Activated naive CD4-positive, alpha-beta T cell treated with anti-CD3 and anti-CD28 coated beads, Interleukin-2, amount 10 ng/mL, durations not matched to agents 7 days and 5 days (primary cell): ENCODE measurements at regions not wholly inside any gene's neighbourhood (a gene's known extent, or its start where the extent isn't known, plus 50 kb on each side); places are given as distances from the start of the nearest gene placed in this dataset.

Experiments
- CTCF ChIA-PET: fragments of 350-600 bp; sonication (Branson Sonifier 250); formaldehyde crosslinking; loops from one replicate; lab custom pipeline; 2021; ENCODE audit warnings: antibody characterized with exemption; lab: Charles Lee
- DNase-seq: peaks from one replicate; pipeline ENCODE4 v3.0.0-alpha.2; 2020
- H3K27ac Mint-ChIP-seq: one replicate; pipeline ENCODE4 v1.8.0; 2021; ENCODE audit warnings: mild to moderate bottlenecking, moderate library complexity, mixed read lengths
- H3K27me3 Mint-ChIP-seq: one replicate; pipeline ENCODE4 v1.8.0; 2021; ENCODE audit warnings: mild to moderate bottlenecking, mixed read lengths
- H3K36me3 Mint-ChIP-seq: one replicate; pipeline ENCODE4 v1.8.0; 2021; ENCODE audit warnings: mixed read lengths
- H3K4me1 Mint-ChIP-seq: one replicate; pipeline ENCODE4 v1.8.0; 2021; ENCODE audit warnings: mixed read lengths
- H3K4me3 Mint-ChIP-seq: one replicate; pipeline ENCODE4 v1.8.0; 2021; ENCODE audit warnings: mild to moderate bottlenecking, moderate library complexity, mixed read lengths
- H3K9me3 Mint-ChIP-seq: one replicate; pipeline ENCODE4 v1.8.0; 2021; ENCODE audit warnings: mixed read lengths

DNA sequence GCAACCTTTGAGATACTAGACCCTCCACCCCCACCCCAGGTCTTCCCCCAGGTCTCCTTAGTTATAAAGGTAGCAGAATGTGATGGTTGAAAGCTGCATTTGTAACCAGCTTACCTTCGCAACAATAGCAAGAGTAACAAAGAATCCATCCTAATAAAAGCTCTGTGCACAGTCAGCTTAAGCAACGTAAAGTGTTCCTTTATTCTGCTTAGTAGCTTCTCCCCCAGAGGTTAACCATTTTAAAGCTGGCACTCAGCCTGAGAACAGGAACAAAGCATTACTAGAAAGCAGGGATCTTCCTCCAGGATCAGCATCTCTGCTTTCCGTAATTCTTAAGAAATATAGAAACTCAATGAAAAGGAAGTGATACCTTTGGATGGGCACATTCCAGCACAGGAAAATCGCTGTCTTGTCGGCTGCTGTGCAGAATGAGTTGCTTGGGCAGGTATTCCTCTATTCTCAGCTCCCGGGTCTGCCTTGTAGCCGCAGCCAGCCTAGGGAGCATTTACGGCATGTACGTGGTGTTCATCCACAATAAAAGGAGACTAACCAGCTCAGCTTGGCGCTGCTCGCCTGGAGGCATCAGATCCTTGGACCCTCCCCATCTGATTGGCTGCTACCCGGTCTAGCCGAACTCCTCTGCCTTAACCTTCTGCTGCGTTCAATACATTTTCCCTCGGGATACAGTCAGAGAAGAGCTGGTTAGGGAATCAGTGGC is 113.0 kb upstream of the TLR3 start:
- Mint-ChIP-seq H3K9me3 (no peaks in the 10 kb centered on the region), H3K27ac (no peak overlapping the region), H3K27me3 (no peaks in the 10 kb centered on the region), H3K4me3 (no peak overlapping the region), H3K4me1 (no peaks in the 10 kb centered on the region), H3K36me3 (no peaks in the 10 kb centered on the region)
- CTCF ChIA-PET, result no interaction called here
- no peak for DNase-seq

DNA sequence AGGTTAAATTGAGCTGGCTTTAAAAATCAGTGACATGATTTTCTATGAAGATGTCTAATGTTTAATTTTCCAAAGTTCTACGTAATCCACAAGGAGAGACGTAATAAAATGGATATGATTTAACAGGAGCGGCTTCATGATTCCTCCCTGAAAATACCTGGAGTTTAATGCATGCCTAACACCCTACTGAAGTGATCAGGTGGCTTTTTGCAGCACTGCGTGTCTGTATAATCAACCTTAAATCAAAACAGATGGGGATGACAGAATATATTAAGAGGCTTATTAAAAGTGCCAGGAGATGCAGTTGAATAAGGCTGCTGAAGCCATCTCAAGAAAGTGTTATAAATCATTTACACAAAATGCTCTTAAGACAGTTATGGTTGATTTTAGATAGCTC is 112.4 kb upstream of the TLR3 start:
- Mint-ChIP-seq H3K4me3 (no peak overlapping the region), H3K36me3 (no peaks in the 10 kb centered on the region), H3K27ac (no peak overlapping the region), H3K27me3 (no peaks in the 10 kb centered on the region), H3K9me3 (no peaks in the 10 kb centered on the region), H3K4me1 (no peaks in the 10 kb centered on the region)
- DNase-seq, result no peak
- CTCF ChIA-PET, result no interaction called here

GRCh38 chr4:185958094-185958747 is 110.7 kb upstream of the TLR3 start:
- H3K36me3 Mint-ChIP-seq, result no peaks in the 10 kb centered on the region
- CTCF ChIA-PET, result no interaction called here
- no peak overlapping the region for H3K27ac Mint-ChIP-seq
- no peaks in the 10 kb centered on the region for H3K9me3 Mint-ChIP-seq
- no peaks in the 10 kb centered on the region for H3K4me1 Mint-ChIP-seq
- H3K4me3 Mint-ChIP-seq, result no peak overlapping the region
- H3K27me3 Mint-ChIP-seq, result peaks cover 4% of the 10 kb centered on the region
- no peak for DNase-seq

GRCh38 chr4:185965426-185966384 is 103.3 kb upstream of the TLR3 start:
- Mint-ChIP-seq H3K27me3 (peaks cover 8% of the 10 kb centered on the region), H3K36me3 (no peaks in the 10 kb centered on the region), H3K9me3 (no peaks in the 10 kb centered on the region), H3K4me1 (no peaks in the 10 kb centered on the region), H3K27ac (no peak overlapping the region), H3K4me3 (no peak overlapping the region)
- no peak for DNase-seq
- CTCF ChIA-PET, result no interaction called here

DNA sequence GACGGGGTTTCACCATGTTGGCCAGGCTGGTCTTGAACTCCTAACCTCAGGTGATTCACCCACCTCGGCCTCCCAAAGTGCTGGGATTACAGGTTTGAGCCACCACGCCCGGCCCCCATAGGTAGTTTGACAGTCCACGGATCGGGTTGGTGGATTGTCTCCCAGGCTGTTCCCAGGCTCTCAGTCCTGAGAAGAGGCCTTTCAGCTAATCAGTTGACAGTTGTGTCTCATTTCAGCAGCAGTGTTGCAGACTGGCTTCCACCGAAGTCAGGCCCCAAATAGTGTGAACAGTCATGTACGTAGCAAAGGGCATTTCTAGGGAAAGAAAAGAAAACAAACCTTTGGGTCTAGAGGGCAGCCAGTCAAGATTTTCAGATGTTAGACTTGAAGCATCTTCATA is 102.4 kb upstream of the TLR3 start:
- no peak overlapping the region for H3K27ac Mint-ChIP-seq
- no peaks in the 10 kb centered on the region for H3K36me3 Mint-ChIP-seq
- no peak overlapping the region for H3K4me3 Mint-ChIP-seq
- CTCF ChIA-PET, result no interaction called here
- H3K4me1 Mint-ChIP-seq, result no peaks in the 10 kb centered on the region
- no peak for DNase-seq
- H3K27me3 Mint-ChIP-seq, result peaks cover 8% of the 10 kb centered on the region
- H3K9me3 Mint-ChIP-seq, result no peaks in the 10 kb centered on the region

GRCh38 chr4:185966997-185967775 is 101.8 kb upstream of the TLR3 start:
- no peaks in the 10 kb centered on the region for H3K4me1 Mint-ChIP-seq
- DNase-seq, result no peak
- CTCF ChIA-PET, result no interaction called here

DNA sequence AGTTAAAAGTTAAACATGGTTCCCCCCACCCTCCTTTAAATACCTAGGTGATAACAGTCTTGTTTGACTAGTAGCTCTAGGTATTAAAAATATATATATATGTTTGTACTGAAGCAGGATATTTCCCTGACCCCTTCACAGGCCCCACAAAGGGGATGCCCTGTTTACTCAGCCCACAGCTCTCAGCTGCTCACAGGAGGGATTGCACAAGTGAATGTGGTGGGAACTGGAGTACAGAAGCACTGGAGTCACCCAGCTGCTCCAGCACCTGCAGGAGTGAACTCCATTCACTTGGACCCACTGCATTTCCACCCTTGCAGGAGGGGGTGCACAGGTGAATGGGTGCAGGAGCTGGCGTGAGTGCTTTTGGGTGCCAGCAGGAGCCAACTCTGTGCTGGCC is 99.3 kb upstream of the TLR3 start:
- Mint-ChIP-seq H3K9me3 (no peaks in the 10 kb centered on the region), H3K27ac (no peak overlapping the region), H3K36me3 (no peaks in the 10 kb centered on the region), H3K4me3 (no peak overlapping the region), H3K4me1 (no peaks in the 10 kb centered on the region), H3K27me3 (peaks cover 4% of the 10 kb centered on the region)
- CTCF ChIA-PET, result no interaction called here
- no peak for DNase-seq

More at GRCh38 chr4:185966997-185967775, 101.8 kb upstream of the TLR3 start:
- no peaks in the 10 kb centered on the region for H3K9me3 Mint-ChIP-seq
- H3K27ac Mint-ChIP-seq, result no peak overlapping the region
- peaks cover 6% of the 10 kb centered on the region for H3K27me3 Mint-ChIP-seq
- no peaks in the 10 kb centered on the region for H3K36me3 Mint-ChIP-seq
- no peak overlapping the region for H3K4me3 Mint-ChIP-seq

DNA sequence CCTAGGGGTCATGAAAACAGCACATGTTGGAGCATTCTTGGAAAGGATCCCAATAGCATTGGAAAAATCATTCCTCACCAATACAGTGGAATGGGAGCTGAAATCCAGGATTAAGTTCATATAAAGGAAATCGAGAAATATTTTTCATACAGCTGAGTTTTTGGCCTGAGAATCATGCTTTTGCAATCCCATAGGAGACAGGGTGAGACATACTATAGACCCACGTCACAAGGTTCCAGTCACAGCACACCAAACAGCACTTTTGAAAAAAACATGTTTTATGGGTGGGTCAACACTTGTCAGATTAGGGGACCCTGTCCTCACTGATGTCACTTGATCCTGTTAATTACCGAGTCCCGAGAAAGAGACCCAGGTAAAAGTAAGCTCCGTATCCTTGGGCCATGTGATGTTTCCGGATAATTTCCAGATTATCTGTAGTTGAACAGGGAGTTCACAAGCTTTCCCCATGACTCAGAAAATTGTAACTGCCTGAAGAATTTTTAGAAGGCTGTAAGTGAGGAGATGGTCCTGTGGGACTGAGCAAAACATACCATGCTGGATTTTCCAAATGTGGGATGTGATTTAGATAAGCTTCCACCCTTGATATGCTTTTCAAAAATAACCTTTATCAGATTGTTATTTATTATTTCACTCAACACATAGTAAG is 80.9 kb upstream of the TLR3 start:
- Mint-ChIP-seq H3K27me3 (no peaks in the 10 kb centered on the region), H3K4me3 (no peak overlapping the region), H3K9me3 (peaks cover 2% of the 10 kb centered on the region), H3K36me3 (no peaks in the 10 kb centered on the region), H3K27ac (no peak overlapping the region), H3K4me1 (no peaks in the 10 kb centered on the region)
- CTCF ChIA-PET, result no interaction called here
- no peak for DNase-seq

GRCh38 chr4:185991770-185992169 is 77.2 kb upstream of the TLR3 start:
- Mint-ChIP-seq H3K27me3 (no peaks in the 10 kb centered on the region), H3K9me3 (no peaks in the 10 kb centered on the region), H3K36me3 (no peaks in the 10 kb centered on the region), H3K4me1 (no peaks in the 10 kb centered on the region), H3K4me3 (no peak overlapping the region), H3K27ac (no peak overlapping the region)
- CTCF ChIA-PET, result no interaction called here
- DNase-seq, result no peak

DNA sequence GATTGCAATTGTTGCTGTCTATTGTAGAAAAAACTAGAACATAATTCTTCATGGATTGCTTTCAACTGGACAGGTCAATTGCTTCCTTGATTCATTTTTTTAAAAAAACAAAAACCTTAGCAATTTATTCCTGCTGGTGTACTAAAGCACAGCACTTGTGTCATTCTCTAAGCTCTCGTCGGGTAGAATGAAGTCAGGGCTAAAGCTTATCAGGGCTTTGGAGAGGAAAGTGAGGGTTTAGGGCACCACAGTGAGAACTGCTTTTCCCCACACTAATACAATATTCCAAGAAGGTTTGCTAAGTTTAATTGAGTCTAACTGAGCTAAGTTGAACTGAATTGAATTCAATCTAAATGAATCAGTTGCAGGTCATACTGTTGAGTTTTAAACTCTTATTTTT is 76.4 kb upstream of the TLR3 start:
- CTCF ChIA-PET, result no interaction called here
- no peaks in the 10 kb centered on the region for H3K36me3 Mint-ChIP-seq
- DNase-seq, result no peak
- no peaks in the 10 kb centered on the region for H3K27me3 Mint-ChIP-seq
- no peaks in the 10 kb centered on the region for H3K9me3 Mint-ChIP-seq
- H3K4me1 Mint-ChIP-seq, result no peaks in the 10 kb centered on the region
- H3K27ac Mint-ChIP-seq, result no peak overlapping the region
- H3K4me3 Mint-ChIP-seq, result no peak overlapping the region

GRCh38 chr4:185993328-185993973 is 75.5 kb upstream of the TLR3 start:
- no peak overlapping the region for H3K27ac Mint-ChIP-seq

DNA sequence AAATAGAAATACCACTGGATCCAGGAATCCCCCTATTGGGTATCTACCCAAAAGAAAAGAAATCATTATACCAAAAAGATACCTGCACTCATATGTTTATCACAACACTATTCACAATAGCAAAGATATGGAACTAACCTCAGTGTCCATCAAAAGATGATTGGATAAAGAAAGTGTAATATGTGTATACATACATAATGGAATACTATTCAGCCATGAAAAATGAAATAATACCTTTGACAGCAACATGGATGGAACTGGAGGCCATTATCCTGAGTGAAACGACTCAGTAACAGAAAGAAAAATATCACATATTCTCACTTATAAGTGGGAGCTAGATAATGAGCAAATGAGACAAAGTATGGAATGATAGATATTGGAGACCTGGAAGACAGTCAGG is 74.2 kb upstream of the TLR3 start:
- CTCF ChIA-PET, result no interaction called here
- no peak for DNase-seq
- Mint-ChIP-seq H3K27ac (no peak overlapping the region), H3K9me3 (no peaks in the 10 kb centered on the region), H3K27me3 (no peaks in the 10 kb centered on the region), H3K4me1 (no peaks in the 10 kb centered on the region), H3K4me3 (no peak overlapping the region), H3K36me3 (no peaks in the 10 kb centered on the region)

More at GRCh38 chr4:185993328-185993973, 75.5 kb upstream of the TLR3 start:
- H3K9me3 Mint-ChIP-seq, result no peaks in the 10 kb centered on the region
- H3K27me3 Mint-ChIP-seq, result no peaks in the 10 kb centered on the region
- no peaks in the 10 kb centered on the region for H3K4me1 Mint-ChIP-seq
- no peak overlapping the region for H3K4me3 Mint-ChIP-seq
- no peak for DNase-seq
- CTCF ChIA-PET, result no interaction called here
- H3K36me3 Mint-ChIP-seq, result no peaks in the 10 kb centered on the region

DNA sequence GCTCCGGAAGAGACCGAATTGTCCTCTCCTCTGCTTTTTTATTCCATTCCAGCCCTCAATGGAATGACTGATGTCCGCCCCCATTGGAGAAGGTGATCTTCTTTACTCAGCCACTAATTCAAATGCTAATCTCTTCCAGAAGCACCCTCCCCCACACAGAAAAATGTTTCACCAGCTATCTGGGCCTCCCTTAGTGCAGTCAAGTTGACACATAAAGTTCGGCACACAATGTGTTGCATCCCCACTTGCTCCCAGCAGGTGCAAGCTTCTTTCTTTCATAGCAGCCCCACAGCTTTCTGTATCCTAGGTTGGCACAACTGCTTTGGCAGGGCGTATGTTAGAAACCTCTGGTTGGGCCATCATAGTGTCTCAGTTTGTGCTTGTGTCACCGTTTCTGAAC is 73.3 kb upstream of the TLR3 start:
- CTCF ChIA-PET, result no interaction called here
- H3K9me3 Mint-ChIP-seq, result no peaks in the 10 kb centered on the region
- H3K36me3 Mint-ChIP-seq, result no peaks in the 10 kb centered on the region
- DNase-seq, result no peak
- no peak overlapping the region for H3K4me3 Mint-ChIP-seq
- H3K4me1 Mint-ChIP-seq, result no peaks in the 10 kb centered on the region
- no peaks in the 10 kb centered on the region for H3K27me3 Mint-ChIP-seq
- H3K27ac Mint-ChIP-seq, result no peak overlapping the region
